Sigmoid colon (tissue), 6 donors: ENCODE measurements at regions not wholly inside any gene's neighbourhood (a gene's known extent, or its start where the extent isn't known, plus 50 kb on each side); places are given as distances from the start of the nearest gene placed in this dataset.

Experiments
- DNase-seq: peaks from one replicate; pipeline ENCODE4 v3.0.0-alpha.2; 2019
- H3K27ac ChIP-seq, 4 donors: fragments of 200-600 bp; sonication (generic); one replicate each; pipeline ENCODE4 v1.5.1; 2016 to 2019; ENCODE audit warnings: mild to moderate bottlenecking in 1 of 4
- H3K27me3 ChIP-seq, 3 donors: fragments of 200-600 bp; sonication (generic); one replicate each; pipeline ENCODE4 v1.5.1; 2019; ENCODE audit warnings: mild to moderate bottlenecking in 1 of 3
- H3K36me3 ChIP-seq, 4 donors: fragments of 200-600 bp; sonication (generic); one replicate each; pipeline ENCODE4 v1.5.1; 2016 to 2019
- H3K4me1 ChIP-seq, 4 donors: fragments of 200-600 bp; sonication (generic); one replicate each; pipeline ENCODE4 v1.5.1; 2017 to 2019
- H3K4me3 ChIP-seq, 4 donors: fragments of 200-600 bp; sonication (generic); one replicate each; pipeline ENCODE4 v1.5.1; 2017 to 2019; ENCODE audit warnings: mild to moderate bottlenecking in 2 of 4, moderate library complexity in 1 of 4
- H3K9me3 ChIP-seq, 4 donors: fragments of 200-600 bp in 3 of 4; sonication (generic) in 3 of 4; one replicate each; pipeline versions ENCODE4 v1.5.1 to v1.6.1; 2013 to 2019
- CTCF ChIP-seq, 4 experiments: fragments of 450-650 bp in 3 of 4; fragments of 200-600 bp in 1 of 4; IDR thresholded peaks; one replicate each; pipeline ENCODE4 v1.5.1; 2016 to 2019; ENCODE audit warnings: antibody characterized with exemption in 4 of 4, mild to moderate bottlenecking in 3 of 4, moderate library complexity in 2 of 4
- EP300 ChIP-seq, 4 donors: sonication (generic); formaldehyde crosslinking; IDR thresholded peaks; one replicate each; pipeline ENCODE4 v1.6.1; 2017; ENCODE audit warnings: antibody characterized with exemption in 4 of 4
- POLR2A ChIP-seq, 2 donors: fragments of 450-650 bp; IDR thresholded peaks; one replicate each; pipeline ENCODE4 v1.6.1; 2016; ENCODE audit warnings: antibody characterized with exemption in 2 of 2, mild to moderate bottlenecking in 2 of 2, moderate library complexity in 2 of 2
- POLR2AphosphoS5 ChIP-seq, 4 donors: sonication (generic); formaldehyde crosslinking; IDR thresholded peaks; one replicate each; pipeline ENCODE4 v1.6.1; 2017; ENCODE audit warnings: antibody characterized with exemption in 4 of 4
- WGBS, 2 donors: extraction: QIAGEN DNeasy Blood & Tissue Kit; methylation state at CpG; one replicate each; pipeline ENCODE4 v1.1.7; 2013; 5-methylcytosine and 5-hydroxymethylcytosine counted together
- intact Hi-C: fragments of 100-400 bp; cut with DNase I; formaldehyde crosslinking; loops from one replicate; pipeline ENCODE4 v1.15.1; 2023
- donor health status: healthy with polysubstance abuse.
- donor health status: healthy.

GRCh38 chr6:129967427-129967826 is 51.0 kb upstream of the L3MBTL3 start:
- Histone ChIP-seq H3K27ac (no peak overlapping the region), H3K4me1 (no peaks in the 10 kb centered on the region), H3K36me3 (no peaks in the 10 kb centered on the region), H3K4me3 (no peak overlapping the region), H3K9me3 (no peaks in the 10 kb centered on the region), H3K27me3 (no peaks in the 10 kb centered on the region)
- TF ChIP-seq POLR2A (IDR thresholded peaks at IDR 0.05) (no peak), POLR2AphosphoS5 (IDR thresholded peaks at IDR 0.05) (no peak), EP300 (IDR thresholded peaks at IDR 0.05) (no peak), CTCF (IDR thresholded peaks at IDR 0.05) (no peak)
- no peak for DNase-seq
- intact Hi-C loops = no loop called here
- WGBS, 2 donors = 82 to 92% methylated on average over 1 of the region's 1 CpG

- Histone ChIP-seq H3K9me3 (no peaks in the 10 kb centered on the region), H3K27me3 (no peaks in the 10 kb centered on the region), H3K36me3 (no peaks in the 10 kb centered on the region), H3K4me3 (no peak overlapping the region), H3K4me1 (no peaks in the 10 kb centered on the region), H3K27ac (no peak overlapping the region)
- DNase-seq = no peak
- intact Hi-C loops = no loop called here
- TF ChIP-seq CTCF (IDR thresholded peaks at IDR 0.05) = no peak
- TF ChIP-seq POLR2AphosphoS5 (IDR thresholded peaks at IDR 0.05) = no peak
- TF ChIP-seq POLR2A (IDR thresholded peaks at IDR 0.05) = no peak
- TF ChIP-seq EP300 (IDR thresholded peaks at IDR 0.05) = no peak
- WGBS, 2 donors = 81 to 85% methylated on average over 2 of the region's 2 CpGs
Observed at GRCh38 chr6:129966125-129966524, 52.3 kb upstream of the L3MBTL3 start.

- TF ChIP-seq EP300 (IDR thresholded peaks at IDR 0.05) (no peak), POLR2A (IDR thresholded peaks at IDR 0.05) (no peak)
- Histone ChIP-seq H3K4me1 (no peaks in the 10 kb centered on the region), H3K36me3 (no peaks in the 10 kb centered on the region), H3K27me3 (no peaks in the 10 kb centered on the region), H3K27ac (no peak overlapping the region), H3K9me3 (no peaks in the 10 kb centered on the region), H3K4me3 (no peak overlapping the region)
- intact Hi-C loops = no loop called here
- 98 to 99% methylated on average over 2 of the region's 2 CpGs for WGBS, 2 donors
- no peak for DNase-seq
Observed at GRCh38 chr6:129965096-129965495, 53.3 kb upstream of the L3MBTL3 start.

DNA sequence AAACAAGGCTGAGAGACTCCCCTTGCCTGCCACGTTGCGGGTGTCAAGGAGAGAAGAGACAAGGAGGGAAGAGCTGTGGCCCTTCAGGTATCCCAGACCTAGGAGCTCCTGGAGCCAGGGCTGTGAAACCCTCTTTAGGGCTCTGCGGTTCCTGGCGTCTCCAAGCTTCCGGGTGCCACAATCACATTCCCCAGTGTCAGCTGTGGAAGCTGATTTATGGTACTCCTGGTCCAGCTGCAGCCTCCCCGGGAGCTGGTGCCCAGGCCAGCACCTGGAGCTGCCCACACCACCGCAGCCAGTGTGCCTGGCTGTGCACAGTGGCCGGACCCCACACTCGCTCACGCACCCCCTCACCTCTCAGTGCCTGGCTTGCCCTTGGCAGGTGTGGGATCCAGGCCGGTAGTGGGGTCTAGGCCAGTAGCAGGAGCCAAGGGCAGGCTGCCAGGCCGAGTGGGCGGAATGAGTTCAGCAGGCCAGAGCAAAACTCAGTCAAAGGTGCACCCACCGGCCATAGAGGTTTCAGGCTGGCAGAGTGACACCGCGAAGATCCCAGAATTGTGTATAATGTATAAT is 58.9 kb upstream of the L3MBTL3 start:
- H3K4me1 ChIP-seq = no peaks in the 10 kb centered on the region
- DNase-seq = no peak
- 86 to 89% methylated on average over 16 of the region's 16 CpGs for WGBS, 2 donors
- H3K36me3 ChIP-seq = no peaks in the 10 kb centered on the region
- no peaks in the 10 kb centered on the region for H3K27me3 ChIP-seq
- no peak overlapping the region for H3K4me3 ChIP-seq
- no peak overlapping the region for H3K27ac ChIP-seq
- intact Hi-C loops = no loop called here
- no peaks in the 10 kb centered on the region for H3K9me3 ChIP-seq
- TF ChIP-seq CTCF (IDR thresholded peaks at IDR 0.05) = no peak
- TF ChIP-seq POLR2AphosphoS5 (IDR thresholded peaks at IDR 0.05) = no peak
- TF ChIP-seq EP300 (IDR thresholded peaks at IDR 0.05) = no peak
- no peak for TF ChIP-seq POLR2A (IDR thresholded peaks at IDR 0.05)

DNA sequence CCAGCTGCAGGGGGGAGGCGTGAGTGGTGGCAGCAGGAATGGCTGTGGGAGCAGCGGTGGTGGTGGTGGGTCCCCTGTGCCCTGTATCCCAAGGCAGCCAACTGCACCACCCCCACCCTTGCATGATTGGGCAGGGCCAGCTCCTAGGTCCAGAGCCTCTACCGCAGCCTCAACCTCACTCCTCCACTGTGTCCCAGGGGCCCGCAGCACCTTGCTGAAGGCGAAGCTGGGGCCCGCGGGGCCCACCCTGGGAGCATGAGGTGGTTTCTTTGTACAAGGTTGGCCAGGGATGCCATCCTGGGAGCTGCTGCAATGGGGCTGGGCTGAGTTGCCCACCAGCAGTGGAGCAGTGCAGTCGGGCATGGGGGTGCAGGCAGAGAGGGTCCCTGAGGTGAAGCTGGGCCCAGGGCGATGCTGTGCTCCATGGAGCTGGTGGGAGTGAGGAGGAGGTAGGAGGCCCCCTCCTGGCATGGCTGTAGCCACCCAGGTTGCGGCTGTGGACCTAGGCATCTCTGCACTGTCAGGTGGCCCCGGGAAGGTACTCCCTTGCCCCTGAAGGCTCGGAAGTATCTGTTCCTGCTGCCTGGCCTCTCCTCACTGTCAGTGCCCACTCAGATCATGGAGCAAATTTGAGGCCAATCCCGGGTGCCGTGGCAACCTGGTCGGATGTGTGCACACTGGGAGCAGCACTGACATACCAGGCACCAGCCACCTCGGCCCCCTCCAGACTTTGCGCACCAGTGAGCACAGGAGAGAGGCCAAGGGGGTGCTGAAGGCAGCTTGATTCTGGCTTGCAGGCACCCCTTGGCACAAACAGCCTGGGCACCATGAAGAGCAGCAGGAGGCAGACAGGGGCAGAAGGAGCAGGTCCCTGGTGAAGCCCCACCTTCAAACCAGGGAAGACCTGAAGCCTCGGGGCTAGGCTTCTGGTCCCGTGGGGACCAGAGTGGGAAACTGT is 60.2 kb upstream of the L3MBTL3 start:
- Histone ChIP-seq H3K27me3 (no peaks in the 10 kb centered on the region), H3K4me3 (no peak overlapping the region), H3K27ac (no peak overlapping the region), H3K36me3 (no peaks in the 10 kb centered on the region), H3K4me1 (no peaks in the 10 kb centered on the region), H3K9me3 (no peaks in the 10 kb centered on the region)
- DNase-seq = no peak
- intact Hi-C loops = no loop called here
- TF ChIP-seq CTCF (IDR thresholded peaks at IDR 0.05) = no peak
- TF ChIP-seq POLR2AphosphoS5 (IDR thresholded peaks at IDR 0.05) = no peak
- no peak for TF ChIP-seq POLR2A (IDR thresholded peaks at IDR 0.05)
- no peak for TF ChIP-seq EP300 (IDR thresholded peaks at IDR 0.05)
- WGBS, 2 donors = 91 to 93% methylated on average over 19 of the region's 19 CpGs
